CD14-positive monocyte (primary cell): ENCODE measurements at regions not wholly inside any gene's neighbourhood (a gene's known extent, or its start where the extent isn't known, plus 50 kb on each side); places are given as distances from the start of the nearest gene placed in this dataset.

ENCODE experiments used
- DNase-seq, 3 donors: peaks; one replicate each; pipeline ENCODE4 v3.0.0-alpha.2; 2011 to 2022
- H2AFZ ChIP-seq: 2 replicates; pipeline ENCODE4 v1.6.0; 2012; ENCODE audit warnings: mild to moderate bottlenecking, low read depth, low read length, inconsistent platforms; ENCODE audit not compliant: insufficient read depth, poor library complexity, severe bottlenecking
- H3K27ac ChIP-seq, 2 donors: 1 replicate in 1 of 2; 2 replicates in 1 of 2; pipeline ENCODE4 v1.5.1; 2012 to 2013; ENCODE audit warnings: low read length in 2 of 2, control low read depth in 1 of 2, inconsistent platforms in 1 of 2, low read depth in 1 of 2, mild to moderate bottlenecking in 1 of 2
- H3K27me3 ChIP-seq, 2 donors: one replicate each; pipeline versions ENCODE4 v1.6.0 to v1.6.1; 2011 to 2013; ENCODE audit warnings: low read length in 2 of 2; ENCODE audit not compliant: control insufficient read depth in 2 of 2, insufficient read depth in 2 of 2
- H3K36me3 ChIP-seq, 2 donors: replicated peaks in 1 of 2; 1 replicate in 1 of 2; 2 replicates in 1 of 2; pipeline versions ENCODE4 v1.5.1 to v1.6.1; 2012 to 2013; ENCODE audit warnings: low read length in 2 of 2, control low read depth in 1 of 2, inconsistent platforms in 1 of 2, mild to moderate bottlenecking in 1 of 2; ENCODE audit not compliant: insufficient read depth in 2 of 2, control insufficient read depth in 1 of 2
- H3K4me1 ChIP-seq, 2 donors: 1 replicate in 1 of 2; 2 replicates in 1 of 2; pipeline versions ENCODE4 v1.5.1 to v1.6.1; 2012 to 2013; ENCODE audit warnings: low read length in 2 of 2, control low read depth in 1 of 2, inconsistent platforms in 1 of 2, mild to moderate bottlenecking in 1 of 2, moderate library complexity in 1 of 2; ENCODE audit not compliant: insufficient read depth in 2 of 2, control insufficient read depth in 1 of 2
- H3K4me2 ChIP-seq: replicated peaks from 2 replicates; pipeline ENCODE3; 2012; ENCODE audit warnings: low read length, moderate library complexity, mild to moderate bottlenecking; ENCODE audit not compliant: poor library complexity, severe bottlenecking; ENCODE audit errors: extremely low read depth
- H3K4me3 ChIP-seq, 3 experiments: fragments of 200-600 bp in 1 of 3; sonication (generic) in 1 of 3; replicated peaks in 1 of 3; 1 replicate in 2 of 3; 2 replicates in 1 of 3; pipeline ENCODE4 v1.5.1; 2011 to 2013; ENCODE audit warnings: low read length in 3 of 3, mild to moderate bottlenecking in 3 of 3, control low read depth in 2 of 3, low read depth in 2 of 3, inconsistent platforms in 1 of 3, moderate library complexity in 1 of 3
- H3K79me2 ChIP-seq: 2 replicates; pipeline ENCODE4 v1.6.0; 2012; ENCODE audit warnings: mild to moderate bottlenecking, control low read depth, inconsistent platforms, low read length, moderate library complexity; ENCODE audit not compliant: insufficient read depth
- H3K9ac ChIP-seq: 2 replicates; pipeline ENCODE4 v1.6.0; 2017; ENCODE audit warnings: low read length, mild to moderate bottlenecking; ENCODE audit not compliant: insufficient read depth, poor library complexity, severe bottlenecking
- H3K9me3 ChIP-seq, 2 donors: replicated peaks in 1 of 2; 1 replicate in 1 of 2; 2 replicates in 1 of 2; pipeline versions ENCODE4 v1.5.1 to v1.6.1; 2012 to 2013; ENCODE audit warnings: low read length in 2 of 2, control low read depth in 1 of 2; ENCODE audit not compliant: control insufficient read depth in 1 of 2, insufficient read depth in 1 of 2
- H4K20me1 ChIP-seq: 2 replicates; pipeline ENCODE4 v1.6.0; 2012; ENCODE audit warnings: mild to moderate bottlenecking, low read length, control low read depth, moderate library complexity; ENCODE audit not compliant: insufficient read depth
- H3K27ac Mint-ChIP-seq, 7 donors: one replicate each; pipeline ENCODE4 v1.8.0; 2020; ENCODE audit warnings: mild to moderate bottlenecking in 7 of 7, mixed read lengths in 7 of 7, moderate library complexity in 6 of 7, inconsistent platforms in 2 of 7
- H3K27me3 Mint-ChIP-seq, 3 donors: one replicate each; pipeline ENCODE4 v1.8.0; 2021 to 2022; ENCODE audit warnings: low read depth in 3 of 3, mild to moderate bottlenecking in 3 of 3, mixed read lengths in 3 of 3, moderate library complexity in 3 of 3, inconsistent platforms in 1 of 3
- H3K36me3 Mint-ChIP-seq, 2 donors: one replicate each; pipeline ENCODE4 v1.8.0; 2020; ENCODE audit warnings: mixed read lengths in 2 of 2, inconsistent platforms in 1 of 2, mild to moderate bottlenecking in 1 of 2
- H3K4me1 Mint-ChIP-seq: one replicate; pipeline ENCODE4 v1.8.0; 2020; ENCODE audit warnings: mild to moderate bottlenecking, mixed read lengths
- H3K4me3 Mint-ChIP-seq, 2 donors: one replicate each; pipeline ENCODE4 v1.8.0; 2020; ENCODE audit warnings: mild to moderate bottlenecking in 2 of 2, mixed read lengths in 2 of 2, moderate library complexity in 1 of 2
- H3K9me3 Mint-ChIP-seq, 7 donors: one replicate each; pipeline ENCODE4 v1.8.0; 2020 to 2022; ENCODE audit warnings: mixed read lengths in 7 of 7, mild to moderate bottlenecking in 6 of 7, moderate library complexity in 6 of 7, inconsistent platforms in 2 of 7
- WGBS: methylation state at CpG from one replicate; pipeline ENCODE4 v1.1.5; 2013; ENCODE audit warnings: missing lambda C conversion rate; ENCODE audit not compliant: insufficient coverage; 5-methylcytosine and 5-hydroxymethylcytosine counted together
- intact Hi-C, 2 donors: fragments of 100-400 bp; cut with micrococcal nuclease; formaldehyde crosslinking; loops; one replicate each; pipeline versions ENCODE4 v1.15.0 to v1.15.1; 2023
- TF ChIP-seq, protein P1 (sequence below): fragments of 200-600 bp; IDR thresholded peaks from one replicate; pipeline ENCODE4 v1.8.0; 2022; ENCODE audit warnings: antibody characterized with exemption, mild to moderate bottlenecking

DNA sequence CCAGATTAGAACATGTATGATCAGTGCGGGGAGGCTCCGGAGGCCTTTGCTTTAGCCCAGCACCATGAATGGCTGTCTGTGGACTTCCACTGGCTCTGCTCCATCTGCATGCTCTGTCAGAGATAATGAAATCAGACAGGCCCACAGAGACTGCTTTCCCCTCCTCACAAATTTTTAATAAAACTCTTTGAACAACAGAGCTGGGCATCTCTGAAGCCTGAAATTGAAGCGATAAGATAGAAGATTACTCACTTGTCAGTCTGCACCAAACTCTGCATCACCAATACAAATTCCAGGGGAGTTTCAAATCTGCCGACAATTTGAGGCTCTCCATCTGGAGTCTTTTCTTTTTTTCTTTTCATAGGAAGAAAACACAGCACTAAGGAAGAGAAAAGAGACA lies 110.0 kb downstream of the DYRK2 start:
- H3K9me3 Mint-ChIP-seq: peaks cover 0 to 2% (median 0%) of the 10 kb centered on the region in 7 donors
- no peak overlapping the region for H3K27ac ChIP-seq
- H3K4me3 ChIP-seq: no peak overlapping the region
- H3K79me2 ChIP-seq: no peaks in the 10 kb centered on the region
- no peak overlapping the region for H3K4me2 ChIP-seq
- peaks cover 4 to 9% of the 10 kb centered on the region in 2 donors for H3K4me1 ChIP-seq
- intact Hi-C loops: no loop called here
- H3K27me3 Mint-ChIP-seq: peaks cover 0 to 2% (median 0%) of the 10 kb centered on the region in 3 donors
- H3K4me3 Mint-ChIP-seq: no peak overlapping the region
- no peak overlapping the region for H2AFZ ChIP-seq
- no peaks in the 10 kb centered on the region for H3K27me3 ChIP-seq
- H3K36me3 Mint-ChIP-seq: no peaks in the 10 kb centered on the region
- H3K27ac Mint-ChIP-seq: no peak overlapping the region
- TF ChIP-seq, protein P1, sequence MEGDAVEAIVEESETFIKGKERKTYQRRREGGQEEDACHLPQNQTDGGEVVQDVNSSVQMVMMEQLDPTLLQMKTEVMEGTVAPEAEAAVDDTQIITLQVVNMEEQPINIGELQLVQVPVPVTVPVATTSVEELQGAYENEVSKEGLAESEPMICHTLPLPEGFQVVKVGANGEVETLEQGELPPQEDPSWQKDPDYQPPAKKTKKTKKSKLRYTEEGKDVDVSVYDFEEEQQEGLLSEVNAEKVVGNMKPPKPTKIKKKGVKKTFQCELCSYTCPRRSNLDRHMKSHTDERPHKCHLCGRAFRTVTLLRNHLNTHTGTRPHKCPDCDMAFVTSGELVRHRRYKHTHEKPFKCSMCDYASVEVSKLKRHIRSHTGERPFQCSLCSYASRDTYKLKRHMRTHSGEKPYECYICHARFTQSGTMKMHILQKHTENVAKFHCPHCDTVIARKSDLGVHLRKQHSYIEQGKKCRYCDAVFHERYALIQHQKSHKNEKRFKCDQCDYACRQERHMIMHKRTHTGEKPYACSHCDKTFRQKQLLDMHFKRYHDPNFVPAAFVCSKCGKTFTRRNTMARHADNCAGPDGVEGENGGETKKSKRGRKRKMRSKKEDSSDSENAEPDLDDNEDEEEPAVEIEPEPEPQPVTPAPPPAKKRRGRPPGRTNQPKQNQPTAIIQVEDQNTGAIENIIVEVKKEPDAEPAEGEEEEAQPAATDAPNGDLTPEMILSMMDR: no peak
- no peaks in the 10 kb centered on the region for H3K36me3 ChIP-seq
- peaks cover 8% of the 10 kb centered on the region for H3K4me1 Mint-ChIP-seq
- DNase-seq: no peak
- WGBS: 89% methylated on average over 2 of the region's 4 CpGs
- no peaks in the 10 kb centered on the region for H3K9me3 ChIP-seq
- no peak overlapping the region for H3K9ac ChIP-seq
- H4K20me1 ChIP-seq: no peaks in the 10 kb centered on the region

DNA sequence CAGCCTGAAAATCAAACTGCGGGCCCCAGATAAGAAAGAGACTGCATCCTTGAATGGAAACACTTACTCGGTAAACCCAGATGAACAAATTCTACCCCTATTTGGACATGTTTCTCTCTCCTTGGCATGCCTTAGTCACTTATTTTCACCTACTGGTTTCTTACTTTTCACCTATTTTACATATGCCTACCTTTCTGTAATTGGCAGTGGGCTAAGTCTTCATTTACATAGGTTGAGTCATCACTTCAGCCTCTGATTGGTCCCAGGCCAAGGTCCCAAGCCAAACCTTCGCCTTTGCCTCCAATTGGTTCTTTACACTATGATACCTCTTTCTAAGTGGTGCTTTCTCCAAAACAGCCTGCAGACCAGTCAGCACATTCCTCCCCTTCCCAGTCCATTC lies 111.3 kb downstream of the DYRK2 start:
- TF ChIP-seq, protein P1: no peak
- Histone ChIP-seq H3K36me3 (no peaks in the 10 kb centered on the region), H4K20me1 (no peaks in the 10 kb centered on the region), H3K4me1 (peaks cover 4 to 9% of the 10 kb centered on the region in 2 donors), H2AFZ (no peak overlapping the region), H3K9ac (no peak overlapping the region), H3K27ac (no peak overlapping the region), H3K9me3 (no peaks in the 10 kb centered on the region), H3K27me3 (no peaks in the 10 kb centered on the region), H3K4me2 (no peak overlapping the region), H3K4me3 (no peak overlapping the region), H3K79me2 (no peaks in the 10 kb centered on the region)
- Mint-ChIP-seq H3K27me3 (peaks cover 0 to 2% (median 0%) of the 10 kb centered on the region in 3 donors), H3K27ac (no peak overlapping the region), H3K36me3 (no peaks in the 10 kb centered on the region), H3K4me1 (peaks cover 8% of the 10 kb centered on the region), H3K9me3 (peaks cover 0 to 2% (median 0%) of the 10 kb centered on the region in 7 donors), H3K4me3 (no peak overlapping the region)
- DNase-seq: no peak
- intact Hi-C loops: no loop called here
- 88% methylated on average over 3 of the region's 3 CpGs for WGBS
